Endodermal cell (in vitro differentiated cells): ENCODE measurements at regions not wholly inside any gene's neighbourhood (a gene's known extent, or its start where the extent isn't known, plus 50 kb on each side); places are given as distances from the start of the nearest gene placed in this dataset.

ENCODE experiments used
- DNase-seq: peaks from one replicate; pipeline ENCODE4 v3.0.0-alpha.2; 2017
- H3K27ac ChIP-seq: 2 replicates; pipeline ENCODE4 v1.5.1; 2013; ENCODE audit warnings: mild to moderate bottlenecking, low read depth, low read length, moderate library complexity
- H3K27me3 ChIP-seq: 2 replicates; pipeline ENCODE4 v1.6.1; 2013; ENCODE audit warnings: mild to moderate bottlenecking, low read length, moderate library complexity; ENCODE audit not compliant: insufficient read depth, control insufficient read depth, poor library complexity, severe bottlenecking
- H3K36me3 ChIP-seq: 2 replicates; pipeline ENCODE4 v1.7.0; 2013; ENCODE audit warnings: mild to moderate bottlenecking, low read length, moderate library complexity; ENCODE audit not compliant: control insufficient read depth, insufficient read depth
- H3K4me1 ChIP-seq: one replicate; pipeline ENCODE4 v1.7.0; 2013; ENCODE audit warnings: low read length; ENCODE audit not compliant: control insufficient read depth, insufficient read depth
- H3K4me3 ChIP-seq: 2 replicates; pipeline ENCODE4 v1.5.1; 2013; ENCODE audit warnings: mild to moderate bottlenecking, low read length, moderate library complexity
- H3K9ac ChIP-seq: 2 replicates; pipeline ENCODE4 v1.6.1; 2013; ENCODE audit warnings: mild to moderate bottlenecking, low read length, moderate library complexity; ENCODE audit not compliant: poor library complexity, severe bottlenecking; ENCODE audit errors: extremely low read depth
- H3K9me3 ChIP-seq: 2 replicates; pipeline ENCODE4 v1.6.1; 2013; ENCODE audit warnings: mild to moderate bottlenecking, low read length, moderate library complexity; ENCODE audit not compliant: control insufficient read depth
- H3K27ac Mint-ChIP-seq: 2 replicates; pipeline ENCODE4 v1.8.0; 2020; ENCODE audit warnings: mixed read lengths
- H3K27me3 Mint-ChIP-seq: 2 replicates; pipeline ENCODE4 v1.8.0; 2021; ENCODE audit warnings: mild to moderate bottlenecking, mixed read lengths; ENCODE audit not compliant: insufficient read depth
- H3K36me3 Mint-ChIP-seq: 2 replicates; pipeline ENCODE4 v1.8.0; 2020; ENCODE audit warnings: low read depth, mixed read lengths
- H3K4me1 Mint-ChIP-seq: 2 replicates; pipeline ENCODE4 v1.8.0; 2020; ENCODE audit warnings: mixed read lengths
- H3K4me3 Mint-ChIP-seq: 2 replicates; pipeline ENCODE4 v1.8.0; 2020; ENCODE audit warnings: mild to moderate bottlenecking, moderate library complexity, mixed read lengths
- H3K9me3 Mint-ChIP-seq: 2 replicates; pipeline ENCODE4 v1.8.0; 2020; ENCODE audit warnings: mild to moderate bottlenecking, mixed read lengths
- CTCF ChIP-seq: fragments of 200-600 bp; sonication (generic); conservative IDR thresholded peaks from 2 replicates; pipeline ENCODE4 v1.5.0; 2021; ENCODE audit warnings: antibody characterized with exemption, mild to moderate bottlenecking
- WGBS, 2 experiments: methylation state at CpG; one replicate each; pipeline versions ENCODE4 v1.1.5 to v1.1.7; 2013; ENCODE audit warnings: missing lambda C conversion rate in 2 of 2, mixed read lengths in 1 of 2; ENCODE audit not compliant: insufficient coverage in 1 of 2, insufficient read length in 1 of 2; 5-methylcytosine and 5-hydroxymethylcytosine counted together

GRCh38 chr22:27648853-27649252, 152.7 kb downstream of the MN1 start:
- no peak for DNase-seq
- no peaks in the 10 kb centered on the region for H3K36me3 ChIP-seq
- no peak overlapping the region for H3K9ac ChIP-seq
- Mint-ChIP-seq H3K4me3 (no peak overlapping the region), H3K9me3 (no peaks in the 10 kb centered on the region), H3K27ac (no peak overlapping the region), H3K4me1 (no peaks in the 10 kb centered on the region), H3K27me3 (peaks cover 28% of the 10 kb centered on the region), H3K36me3 (no peaks in the 10 kb centered on the region)
- no peak for TF ChIP-seq CTCF
- H3K27ac ChIP-seq = no peak overlapping the region
- WGBS, 2 experiments = 92 to 95% methylated on average over 2 of the region's 2 CpGs
- no peak overlapping the region for H3K4me3 ChIP-seq
- H3K9me3 ChIP-seq = no peaks in the 10 kb centered on the region
- H3K27me3 ChIP-seq = peaks cover 6% of the 10 kb centered on the region
- H3K4me1 ChIP-seq = no peaks in the 10 kb centered on the region

GRCh38 chr22:27650572-27650971, 151.0 kb downstream of the MN1 start:
- H3K27ac Mint-ChIP-seq = no peak overlapping the region
- no peaks in the 10 kb centered on the region for H3K9me3 Mint-ChIP-seq
- Histone ChIP-seq H3K36me3 (no peaks in the 10 kb centered on the region), H3K4me1 (no peaks in the 10 kb centered on the region), H3K9me3 (no peaks in the 10 kb centered on the region), H3K27me3 (peaks cover 6% of the 10 kb centered on the region), H3K9ac (no peak overlapping the region), H3K4me3 (no peak overlapping the region), H3K27ac (no peak overlapping the region)
- H3K36me3 Mint-ChIP-seq = no peaks in the 10 kb centered on the region
- whole genome bisulfite sequencing, 2 experiments = 95 to 98% methylated on average over 7 to 10 of the region's 10 CpGs
- H3K4me1 Mint-ChIP-seq = peaks cover 9% of the 10 kb centered on the region
- no peak for DNase-seq
- H3K27me3 Mint-ChIP-seq = peaks cover 30% of the 10 kb centered on the region
- no peak overlapping the region for H3K4me3 Mint-ChIP-seq
- TF ChIP-seq CTCF = no peak

GRCh38 chr22:27650985-27651384, 150.6 kb downstream of the MN1 start:
- Histone ChIP-seq H3K4me3 (no peak overlapping the region), H3K27me3 (peaks cover 6% of the 10 kb centered on the region), H3K4me1 (no peaks in the 10 kb centered on the region), H3K9ac (no peak overlapping the region), H3K27ac (no peak overlapping the region), H3K9me3 (no peaks in the 10 kb centered on the region), H3K36me3 (no peaks in the 10 kb centered on the region)
- H3K27ac Mint-ChIP-seq = no peak overlapping the region
- H3K27me3 Mint-ChIP-seq = peaks cover 30% of the 10 kb centered on the region
- no peak for TF ChIP-seq CTCF
- WGBS, 2 experiments = 83 to 100% methylated on average over 2 to 3 of the region's 3 CpGs
- H3K4me1 Mint-ChIP-seq = peaks cover 9% of the 10 kb centered on the region
- no peak for DNase-seq
- H3K9me3 Mint-ChIP-seq = no peaks in the 10 kb centered on the region
- H3K4me3 Mint-ChIP-seq = no peak overlapping the region
- no peaks in the 10 kb centered on the region for H3K36me3 Mint-ChIP-seq
